ENCODE measurements at regions not wholly inside any gene's neighbourhood (a gene's known extent, or its start where the extent isn't known, plus 50 kb on each side); places are given as distances from the start of the nearest gene placed in this dataset.

DNA sequence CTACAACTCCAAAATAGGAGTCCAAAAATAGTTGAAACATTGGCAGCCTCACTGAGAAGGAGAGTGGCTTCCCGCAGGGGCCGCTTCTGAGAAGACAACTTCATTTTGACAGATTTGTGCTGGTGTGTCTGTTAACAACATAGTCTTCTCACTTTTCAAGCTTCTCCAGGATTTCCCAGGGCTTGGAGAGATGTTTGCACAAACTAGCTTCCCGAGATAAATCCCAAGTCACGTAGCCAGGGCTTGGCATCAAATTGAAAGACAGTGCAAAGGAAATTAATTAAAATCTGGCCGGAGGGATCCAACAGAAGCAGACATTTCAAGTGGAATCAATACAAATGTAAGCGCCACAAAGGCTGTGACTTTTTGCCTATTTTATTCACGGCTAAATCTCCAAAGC is 630.2 kb downstream of the DHX35 start:
- H3K27me3 ChIP-seq, result no peaks in the 10 kb centered on the region
- TF ChIP-seq EP300 (IDR thresholded peaks at IDR 0.05) (no peak), CTCF (IDR thresholded peaks at IDR 0.05) (no peak), POLR2AphosphoS5 (IDR thresholded peaks at IDR 0.05) (no peak), POLR2A (IDR thresholded peaks at IDR 0.05) (no peak)
- DNase-seq, result no peak
- 70 to 73% methylated on average over 7 of the region's 7 CpGs for WGBS, 2 donors
- no peaks in the 10 kb centered on the region for H3K9me3 ChIP-seq
- H3K27ac ChIP-seq, result no peak overlapping the region
- intact Hi-C loops (cut with DNase I), result no loop called here
- no peak overlapping the region for H3K4me3 ChIP-seq
- no peaks in the 10 kb centered on the region for H3K36me3 ChIP-seq
- peaks cover 0 to 10% (median 3%) of the 10 kb centered on the region in 4 donors for H3K4me1 ChIP-seq

DNA sequence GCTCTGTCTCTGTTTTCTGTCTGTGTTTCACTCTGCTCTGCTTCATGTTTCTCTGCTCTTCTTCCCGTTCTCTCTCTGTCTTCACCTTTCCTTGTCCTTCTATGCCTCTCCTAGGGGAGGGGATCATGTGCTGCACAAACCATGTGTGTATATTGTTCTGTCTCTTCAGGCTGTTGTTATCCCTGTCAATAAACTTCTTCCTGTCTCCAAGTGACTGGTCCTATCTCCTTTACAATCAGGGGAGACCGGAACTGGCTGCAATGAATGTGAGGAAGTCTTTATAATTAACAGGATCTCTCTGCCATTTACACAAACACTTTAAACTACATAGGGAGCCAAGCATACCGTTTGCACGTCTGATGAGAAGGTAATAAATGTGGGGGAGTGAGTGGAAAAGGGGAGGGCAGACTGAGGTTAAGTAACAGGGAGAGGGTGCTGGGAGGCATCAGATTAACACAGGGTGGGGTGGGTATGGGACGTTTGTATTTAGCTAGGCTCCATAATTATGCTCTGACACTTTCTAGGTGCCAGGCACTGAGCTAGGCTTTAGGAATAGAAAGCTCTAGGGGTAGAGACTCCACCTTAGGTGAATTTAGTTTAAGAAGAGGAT is 626.1 kb downstream of the DHX35 start:
- Histone ChIP-seq H3K4me1 (peaks cover 0 to 10% (median 3%) of the 10 kb centered on the region in 4 donors), H3K9me3 (no peaks in the 10 kb centered on the region), H3K27me3 (no peaks in the 10 kb centered on the region), H3K4me3 (no peak overlapping the region), H3K36me3 (no peaks in the 10 kb centered on the region), H3K27ac (peak overlapping the region in 1 of 4 donors; percentile 50)
- no peak for TF ChIP-seq CTCF (IDR thresholded peaks at IDR 0.05)
- TF ChIP-seq POLR2AphosphoS5 (IDR thresholded peaks at IDR 0.05), result no peak
- TF ChIP-seq EP300 (IDR thresholded peaks at IDR 0.05), result no peak
- TF ChIP-seq POLR2A (IDR thresholded peaks at IDR 0.05), result no peak
- DNase-seq, result no peak
- WGBS, 2 donors, result 10% methylated on average over 5 of the region's 5 CpGs
- intact Hi-C loops (cut with DNase I), result no loop called here

- no peak overlapping the region for H3K4me3 ChIP-seq
- DNase-seq, result no peak
- peaks cover 0 to 16% (median 10%) of the 10 kb centered on the region in 4 donors for H3K4me1 ChIP-seq
- H3K36me3 ChIP-seq, result no peaks in the 10 kb centered on the region
- peak overlapping the region in 2 of 4 donors; percentile 46 to 62 for H3K27ac ChIP-seq
- WGBS, 2 donors, result 54 to 85% methylated on average over 1 of the region's 1 CpG
- H3K27me3 ChIP-seq, result no peaks in the 10 kb centered on the region
- no peaks in the 10 kb centered on the region for H3K9me3 ChIP-seq
- intact Hi-C loops (cut with DNase I), result no loop called here
- no peak for TF ChIP-seq CTCF (IDR thresholded peaks at IDR 0.05)
- TF ChIP-seq POLR2AphosphoS5 (IDR thresholded peaks at IDR 0.05), result no peak
- no peak for TF ChIP-seq POLR2A (IDR thresholded peaks at IDR 0.05)
- TF ChIP-seq EP300 (IDR thresholded peaks at IDR 0.05), result no peak
Measured at GRCh38 chr20:39581034-39581433, 618.9 kb downstream of the DHX35 start.

DNA sequence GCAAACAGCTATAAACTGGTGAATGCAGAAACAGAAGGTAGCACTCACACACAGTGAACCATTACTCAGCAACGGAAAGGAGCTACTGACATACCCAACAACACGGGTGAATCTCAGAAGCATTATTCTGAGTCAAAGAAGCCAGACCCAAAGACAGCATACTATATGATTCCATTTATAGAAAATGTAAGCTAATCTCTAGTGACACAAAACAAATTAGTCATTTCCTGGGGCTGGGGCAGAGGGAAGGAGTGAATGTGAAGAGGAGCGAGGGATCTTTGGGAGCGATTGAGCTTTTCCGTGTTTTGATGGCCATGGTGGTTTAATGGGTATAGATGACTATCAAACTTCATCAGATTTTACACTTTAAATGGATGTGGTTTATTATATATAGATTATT is 614.6 kb downstream of the DHX35 start:
- no peak for DNase-seq
- Histone ChIP-seq H3K4me3 (no peak overlapping the region), H3K27me3 (no peaks in the 10 kb centered on the region), H3K4me1 (peaks cover 0 to 15% (median 10%) of the 10 kb centered on the region in 4 donors), H3K36me3 (no peaks in the 10 kb centered on the region), H3K9me3 (peaks cover 0 to 5% (median 0%) of the 10 kb centered on the region in 4 donors), H3K27ac (no peak overlapping the region)
- WGBS, 2 donors, result 83 to 97% methylated on average over 5 of the region's 5 CpGs
- no peak for TF ChIP-seq POLR2A (IDR thresholded peaks at IDR 0.05)
- no peak for TF ChIP-seq CTCF (IDR thresholded peaks at IDR 0.05)
- TF ChIP-seq EP300 (IDR thresholded peaks at IDR 0.05), result no peak
- no peak for TF ChIP-seq POLR2AphosphoS5 (IDR thresholded peaks at IDR 0.05)
- intact Hi-C loops (cut with DNase I), result no loop called here

- no peak for DNase-seq
- peaks cover 0 to 5% (median 0%) of the 10 kb centered on the region in 4 donors for H3K9me3 ChIP-seq
- no peaks in the 10 kb centered on the region for H3K36me3 ChIP-seq
- H3K4me1 ChIP-seq, result no peaks in the 10 kb centered on the region
- intact Hi-C loops (cut with DNase I), result no loop called here
- TF ChIP-seq EP300 (IDR thresholded peaks at IDR 0.05) (no peak), CTCF (IDR thresholded peaks at IDR 0.05) (no peak), POLR2A (IDR thresholded peaks at IDR 0.05) (no peak), POLR2AphosphoS5 (IDR thresholded peaks at IDR 0.05) (no peak)
- H3K4me3 ChIP-seq, result no peak overlapping the region
- 19 to 62% methylated on average over 2 of the region's 2 CpGs for WGBS, 2 donors
- H3K27me3 ChIP-seq, result no peaks in the 10 kb centered on the region
- no peak overlapping the region for H3K27ac ChIP-seq
Measured at GRCh38 chr20:39574061-39574460, 611.9 kb downstream of the DHX35 start.

Measured in sigmoid colon (tissue), 6 donors.